Stomach (tissue), 8 donors: ENCODE measurements at regions not wholly inside any gene's neighbourhood (a gene's known extent, or its start where the extent isn't known, plus 50 kb on each side); places are given as distances from the start of the nearest gene placed in this dataset.

Experiments used
- DNase-seq, 2 donors: peaks; one replicate each; pipeline versions ENCODE4 v3.0.0 to v3.0.0-alpha.2; 2013 to 2019
- H3K27ac ChIP-seq, 5 donors: fragments of 200-600 bp in 4 of 5; sonication (generic) in 4 of 5; one replicate each; pipeline ENCODE4 v1.5.1; 2013 to 2019; ENCODE audit warnings: mild to moderate bottlenecking in 1 of 5, moderate library complexity in 1 of 5
- H3K27me3 ChIP-seq, 3 donors: fragments of 200-600 bp; sonication (generic); one replicate each; pipeline ENCODE4 v1.5.1; 2017 to 2019; ENCODE audit warnings: mixed run types in 1 of 3
- H3K36me3 ChIP-seq, 4 donors: fragments of 200-600 bp; sonication (generic); 1 replicate in 3 of 4; 2 replicates in 1 of 4; pipeline ENCODE4 v1.5.1; 2016 to 2019
- H3K4me1 ChIP-seq, 4 donors: fragments of 200-600 bp; sonication (generic); one replicate each; pipeline ENCODE4 v1.5.1; 2016 to 2019
- H3K4me3 ChIP-seq, 4 donors: fragments of 200-600 bp; sonication (generic) in 3 of 4; one replicate each; pipeline ENCODE4 v1.5.1; 2016 to 2019; ENCODE audit warnings: mild to moderate bottlenecking in 1 of 4
- H3K9me3 ChIP-seq, 4 donors: fragments of 200-600 bp; sonication (generic); one replicate each; pipeline ENCODE4 v1.5.1; 2016 to 2019
- CTCF ChIP-seq, 7 experiments: fragments of 450-650 bp in 4 of 7; fragments of 200-600 bp in 3 of 7; sonication (generic) in 3 of 7; IDR thresholded peaks; one replicate each; pipeline ENCODE4 v1.5.1; 2016 to 2019; ENCODE audit warnings: antibody characterized with exemption in 7 of 7, control low read depth in 2 of 7, mild to moderate bottlenecking in 1 of 7
- EP300 ChIP-seq: sonication (generic); formaldehyde crosslinking; IDR thresholded peaks from one replicate; pipeline ENCODE4 v1.6.1; 2017; ENCODE audit warnings: antibody characterized with exemption
- POLR2A ChIP-seq, 4 donors: fragments of 450-650 bp; IDR thresholded peaks; one replicate each; pipeline ENCODE4 v1.6.1; 2016; ENCODE audit warnings: antibody characterized with exemption in 4 of 4, control low read depth in 2 of 4, mild to moderate bottlenecking in 1 of 4, moderate library complexity in 1 of 4
- POLR2AphosphoS5 ChIP-seq, 3 donors: sonication (generic); formaldehyde crosslinking; IDR thresholded peaks; one replicate each; pipeline ENCODE4 v1.6.1; 2016; ENCODE audit warnings: antibody characterized with exemption in 3 of 3
- WGBS, 5 donors: extraction: QIAGEN DNeasy Blood & Tissue Kit in 3 of 5; methylation state at CpG; one replicate each; pipeline versions ENCODE4 v1.1.5 to v1.1.7; 2013 to 2018; 5-methylcytosine and 5-hydroxymethylcytosine counted together
- intact Hi-C: fragments of 100-400 bp; cut with DNase I; formaldehyde crosslinking; loops from one replicate; pipeline ENCODE4 v1.15.1; 2023; ENCODE audit warnings: low total_unique reads
- donor health status: healthy with polysubstance abuse.
- donor health status: Bipolar disorder and iron deficiency.
- donor health status: healthy.

- intact Hi-C loops = no loop called here
- H3K27ac ChIP-seq = no peak overlapping the region
- H3K4me3 ChIP-seq = no peak overlapping the region
- DNase-seq = no peak
- WGBS, 5 donors = 68 to 79% (median 73%) methylated on average over 18 of the region's 18 CpGs
- no peaks in the 10 kb centered on the region for H3K27me3 ChIP-seq
- no peaks in the 10 kb centered on the region for H3K4me1 ChIP-seq
- H3K9me3 ChIP-seq = no peaks in the 10 kb centered on the region
- TF ChIP-seq POLR2A (IDR thresholded peaks at IDR 0.05) (no peak), CTCF (IDR thresholded peaks at IDR 0.05) (no peak), POLR2AphosphoS5 (IDR thresholded peaks at IDR 0.05) (no peak), EP300 (no peak)
- H3K36me3 ChIP-seq = no peaks in the 10 kb centered on the region
These were observed 408.7 kb upstream of the ADARB2 start for GRCh38 chr10:2145926-2146478.

GRCh38 chr10:2145491-2145890 lies 408.2 kb upstream of the ADARB2 start:
- Histone ChIP-seq H3K27ac (no peak overlapping the region), H3K4me1 (no peaks in the 10 kb centered on the region), H3K36me3 (no peaks in the 10 kb centered on the region), H3K9me3 (no peaks in the 10 kb centered on the region), H3K27me3 (no peaks in the 10 kb centered on the region), H3K4me3 (no peak overlapping the region)
- intact Hi-C loops = no loop called here
- DNase-seq = no peak
- no peak for TF ChIP-seq CTCF (IDR thresholded peaks at IDR 0.05)
- no peak for TF ChIP-seq POLR2A (IDR thresholded peaks at IDR 0.05)
- TF ChIP-seq POLR2AphosphoS5 (IDR thresholded peaks at IDR 0.05) = no peak
- no peak for TF ChIP-seq EP300
- WGBS, 5 donors = 53 to 68% (median 62%) methylated on average over 7 of the region's 7 CpGs

- H3K4me1 ChIP-seq = no peaks in the 10 kb centered on the region
- H3K27ac ChIP-seq = no peak overlapping the region
- no peak for TF ChIP-seq EP300
- TF ChIP-seq CTCF (IDR thresholded peaks at IDR 0.05) = no peak
- no peak for TF ChIP-seq POLR2A (IDR thresholded peaks at IDR 0.05)
- no peak for TF ChIP-seq POLR2AphosphoS5 (IDR thresholded peaks at IDR 0.05)
- no peaks in the 10 kb centered on the region for H3K36me3 ChIP-seq
- H3K4me3 ChIP-seq = no peak overlapping the region
- intact Hi-C loops = no loop called here
- H3K27me3 ChIP-seq = no peaks in the 10 kb centered on the region
- 40 to 49% (median 46%) methylated on average over 4 of the region's 4 CpGs for WGBS, 5 donors
- H3K9me3 ChIP-seq = no peaks in the 10 kb centered on the region
- DNase-seq = no peak
These were observed 407.3 kb upstream of the ADARB2 start for GRCh38 chr10:2144584-2144983.

GRCh38 chr10:2143213-2143835 lies 406.0 kb upstream of the ADARB2 start:
- Histone ChIP-seq H3K27me3 (no peaks in the 10 kb centered on the region), H3K36me3 (no peaks in the 10 kb centered on the region), H3K4me3 (no peak overlapping the region), H3K27ac (no peak overlapping the region), H3K9me3 (no peaks in the 10 kb centered on the region), H3K4me1 (no peaks in the 10 kb centered on the region)
- intact Hi-C loops = no loop called here
- TF ChIP-seq POLR2AphosphoS5 (IDR thresholded peaks at IDR 0.05) (no peak), CTCF (IDR thresholded peaks at IDR 0.05) (no peak), POLR2A (IDR thresholded peaks at IDR 0.05) (no peak), EP300 (no peak)
- WGBS, 5 donors = 82 to 87% (median 86%) methylated on average over 16 of the region's 16 CpGs
- no peak for DNase-seq
